ENCODE measurements at regions not wholly inside any gene's neighbourhood (a gene's known extent, or its start where the extent isn't known, plus 50 kb on each side); places are given as distances from the start of the nearest gene placed in this dataset.

- peaks cover 37% of the 10 kb centered on the region for H3K27me3 Mint-ChIP-seq (ENCODE audit: low read depth)
- no peak overlapping the region for H3K27ac Mint-ChIP-seq (ENCODE audit: unreplicated experiment)
- H3K9me3 Mint-ChIP-seq (ENCODE audit: low read depth): peaks cover 14% of the 10 kb centered on the region
- TF ChIP-seq CTCF (IDR thresholded peaks at IDR 0.05): no peak
- no peaks in the 10 kb centered on the region for H3K4me1 Mint-ChIP-seq (ENCODE audit: low read depth)
- H3K36me3 Mint-ChIP-seq (ENCODE audit: low read depth): no peaks in the 10 kb centered on the region
- H3K4me3 Mint-ChIP-seq (ENCODE audit: unreplicated experiment): no peak overlapping the region
- no peak for DNase-seq (ENCODE audit: low spot score)
Measured at GRCh38 chr10:45209888-45210287, 105.5 kb downstream of the OR13A1 start.

- no peak for DNase-seq (ENCODE audit: low spot score)
- Mint-ChIP-seq H3K27ac (ENCODE audit: unreplicated experiment) (no peak overlapping the region), H3K4me3 (ENCODE audit: unreplicated experiment) (no peak overlapping the region)
Measured at GRCh38 chr10:45211576-45211975, 103.8 kb downstream of the OR13A1 start.

GRCh38 chr10:45219416-45219815, 96.0 kb downstream of the OR13A1 start:
- Mint-ChIP-seq H3K9me3 (ENCODE audit: low read depth) (no peaks in the 10 kb centered on the region), H3K4me1 (ENCODE audit: low read depth) (no peaks in the 10 kb centered on the region), H3K27ac (ENCODE audit: unreplicated experiment) (no peak overlapping the region), H3K36me3 (ENCODE audit: low read depth) (no peaks in the 10 kb centered on the region), H3K27me3 (ENCODE audit: low read depth) (peaks cover 23% of the 10 kb centered on the region), H3K4me3 (ENCODE audit: unreplicated experiment) (no peak overlapping the region)
- DNase-seq (ENCODE audit: low spot score): no peak
- TF ChIP-seq CTCF (IDR thresholded peaks at IDR 0.05): no peak

More at GRCh38 chr10:45211576-45211975, 103.8 kb downstream of the OR13A1 start:
- H3K4me1 Mint-ChIP-seq (ENCODE audit: low read depth): no peaks in the 10 kb centered on the region
- H3K36me3 Mint-ChIP-seq (ENCODE audit: low read depth): no peaks in the 10 kb centered on the region
- no peak for TF ChIP-seq CTCF (IDR thresholded peaks at IDR 0.05)
- peaks cover 41% of the 10 kb centered on the region for H3K27me3 Mint-ChIP-seq (ENCODE audit: low read depth)
- H3K9me3 Mint-ChIP-seq (ENCODE audit: low read depth): peaks cover 14% of the 10 kb centered on the region

- no peak for DNase-seq (ENCODE audit: low spot score)
- TF ChIP-seq CTCF (IDR thresholded peaks at IDR 0.05): no peak
- Mint-ChIP-seq H3K4me3 (ENCODE audit: unreplicated experiment) (no peak overlapping the region), H3K4me1 (ENCODE audit: low read depth) (no peaks in the 10 kb centered on the region), H3K36me3 (ENCODE audit: low read depth) (no peaks in the 10 kb centered on the region), H3K27ac (ENCODE audit: unreplicated experiment) (no peak overlapping the region), H3K9me3 (ENCODE audit: low read depth) (no peaks in the 10 kb centered on the region), H3K27me3 (ENCODE audit: low read depth) (peaks cover 23% of the 10 kb centered on the region)
Measured at GRCh38 chr10:45220931-45221330, 94.5 kb downstream of the OR13A1 start.

GRCh38 chr10:45224219-45224841, 91.1 kb downstream of the OR13A1 start:
- TF ChIP-seq CTCF (IDR thresholded peaks at IDR 0.05): no peak
- Mint-ChIP-seq H3K9me3 (ENCODE audit: low read depth) (peaks cover 5% of the 10 kb centered on the region), H3K4me1 (ENCODE audit: low read depth) (no peaks in the 10 kb centered on the region), H3K36me3 (ENCODE audit: low read depth) (no peaks in the 10 kb centered on the region), H3K27ac (ENCODE audit: unreplicated experiment) (no peak overlapping the region), H3K27me3 (ENCODE audit: low read depth) (peaks cover 43% of the 10 kb centered on the region), H3K4me3 (ENCODE audit: unreplicated experiment) (no peak overlapping the region)
- no peak for DNase-seq (ENCODE audit: low spot score)

Data from chondrocyte (in vitro differentiated cells).